Transverse colon (tissue), 4 donors: ENCODE measurements at regions not wholly inside any gene's neighbourhood (a gene's known extent, or its start where the extent isn't known, plus 50 kb on each side); places are given as distances from the start of the nearest gene placed in this dataset.

Source experiments
- DNase-seq: peaks from one replicate; pipeline ENCODE4 v3.0.0-alpha.2; 2019
- H3K27ac ChIP-seq, 4 donors: fragments of 200-600 bp; sonication (generic); 2 replicates each; pipeline ENCODE4 v1.5.1; 2016 to 2018; ENCODE audit warnings: inconsistent platforms in 4 of 4
- H3K27me3 ChIP-seq: fragments of 200-600 bp; sonication (generic); 2 replicates; pipeline ENCODE4 v1.5.1; 2017; ENCODE audit warnings: inconsistent platforms
- H3K36me3 ChIP-seq, 4 donors: fragments of 200-600 bp; sonication (generic); 2 replicates each; pipeline ENCODE4 v1.5.1; 2017 to 2019; ENCODE audit warnings: inconsistent platforms in 4 of 4
- H3K4me1 ChIP-seq, 4 donors: fragments of 200-600 bp; sonication (generic); 2 replicates each; pipeline ENCODE4 v1.5.1; 2017 to 2020; ENCODE audit warnings: inconsistent platforms in 4 of 4
- H3K4me3 ChIP-seq, 4 donors: fragments of 200-600 bp; sonication (generic); 1 replicate in 1 of 4; 2 replicates in 3 of 4; pipeline versions ENCODE4 v1.5.1 to v1.6.1; 2017 to 2019; ENCODE audit warnings: inconsistent platforms in 4 of 4
- H3K9me3 ChIP-seq, 2 donors: fragments of 200-600 bp; sonication (generic); 2 replicates each; pipeline ENCODE4 v1.5.1; 2017 to 2019; ENCODE audit warnings: inconsistent platforms in 2 of 2
- CTCF ChIP-seq, 5 experiments: fragments of 200-600 bp in 3 of 5; fragments of 450-650 bp in 2 of 5; sonication (generic) in 3 of 5; IDR thresholded peaks; 1 replicate in 2 of 5; 2 replicates in 3 of 5; pipeline ENCODE4 v1.5.1; 2016 to 2017; ENCODE audit warnings: antibody characterized with exemption in 5 of 5, inconsistent platforms in 3 of 5, mild to moderate bottlenecking in 2 of 5, moderate library complexity in 1 of 5
- EP300 ChIP-seq: sonication (generic); formaldehyde crosslinking; IDR thresholded peaks from one replicate; pipeline ENCODE4 v1.6.1; 2017; ENCODE audit warnings: antibody characterized with exemption, low read depth
- POLR2A ChIP-seq: fragments of 450-650 bp; IDR thresholded peaks from one replicate; pipeline ENCODE4 v1.6.1; 2016; ENCODE audit warnings: antibody characterized with exemption, mild to moderate bottlenecking, moderate library complexity
- POLR2AphosphoS5 ChIP-seq, 3 donors: sonication (generic); formaldehyde crosslinking; IDR thresholded peaks; one replicate each; pipeline ENCODE4 v1.6.1; 2016; ENCODE audit warnings: antibody characterized with exemption in 3 of 3
- WGBS, 2 donors: methylation state at CpG; one replicate each; pipeline ENCODE4 v1.1.5; 2018; ENCODE audit warnings: low coverage in 1 of 2; 5-methylcytosine and 5-hydroxymethylcytosine counted together
- in situ Hi-C, 4 donors: fragments of 200-750 bp; cut with MboI; loops; one replicate each; pipeline versions ENCODE4 v1.15.0 to v1.15.1; 2017; ENCODE audit warnings: low sequenced_read_pairs in 3 of 4, low pct_ligation_motif_present in 1 of 4, low pct_unique_long_range_greater_than_20kb in 1 of 4
- intact Hi-C: fragments of 100-400 bp; cut with DNase I; formaldehyde crosslinking; loops from one replicate; pipeline ENCODE4 v1.15.1; 2023; ENCODE audit warnings: low total_unique reads

DNA sequence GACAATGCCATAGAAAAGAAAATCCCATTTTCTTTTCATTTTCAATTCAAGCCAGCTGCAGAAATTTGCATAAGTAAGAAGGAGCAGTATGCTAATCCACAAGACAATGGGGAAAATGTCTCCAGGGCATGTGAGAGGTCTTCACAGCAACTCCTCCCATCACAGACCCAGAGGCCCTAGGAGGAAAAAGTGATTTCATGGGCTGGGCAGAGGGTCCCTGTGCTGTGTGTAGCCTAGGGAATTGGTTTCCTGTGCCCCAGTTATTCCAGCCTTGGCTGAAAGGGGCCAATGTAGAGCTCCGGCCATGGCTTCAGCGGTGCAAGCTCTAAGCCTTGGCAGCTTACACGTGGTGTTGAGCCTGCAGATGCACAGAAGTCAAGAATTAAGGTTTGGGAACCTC lies 211.4 kb downstream of the CCDC59 start:
- H3K4me1 ChIP-seq = no peaks in the 10 kb centered on the region
- 67% methylated on average over 3 of the region's 3 CpGs; no CpG with 5 or more reads in 1 of the 2 donors for WGBS, 2 donors
- no peaks in the 10 kb centered on the region for H3K36me3 ChIP-seq
- in situ Hi-C loops = no loop called here
- H3K4me3 ChIP-seq = no peak overlapping the region
- H3K27ac ChIP-seq = no peak overlapping the region
- no peak for DNase-seq
- TF ChIP-seq EP300 (no peak), POLR2A (no peak), CTCF (IDR thresholded peaks at IDR 0.05) (no peak), POLR2AphosphoS5 (IDR thresholded peaks at IDR 0.05) (no peak)
- no peaks in the 10 kb centered on the region for H3K27me3 ChIP-seq
- H3K9me3 ChIP-seq = no peaks in the 10 kb centered on the region
- intact Hi-C loops = no loop called here

GRCh38 chr12:82144505-82144904 lies 213.7 kb downstream of the CCDC59 start:
- H3K27ac ChIP-seq = no peak overlapping the region
- no peaks in the 10 kb centered on the region for H3K9me3 ChIP-seq
- H3K4me3 ChIP-seq = no peak overlapping the region
- H3K4me1 ChIP-seq = no peaks in the 10 kb centered on the region
- in situ Hi-C loops (no loop called here), intact Hi-C loops (no loop called here)
- 20 to 57% methylated on average over 1 of the region's 1 CpG for WGBS, 2 donors
- no peak for DNase-seq
- TF ChIP-seq POLR2A (no peak), POLR2AphosphoS5 (IDR thresholded peaks at IDR 0.05) (no peak), CTCF (IDR thresholded peaks at IDR 0.05) (no peak), EP300 (no peak)
- no peaks in the 10 kb centered on the region for H3K27me3 ChIP-seq
- H3K36me3 ChIP-seq = no peaks in the 10 kb centered on the region

DNA sequence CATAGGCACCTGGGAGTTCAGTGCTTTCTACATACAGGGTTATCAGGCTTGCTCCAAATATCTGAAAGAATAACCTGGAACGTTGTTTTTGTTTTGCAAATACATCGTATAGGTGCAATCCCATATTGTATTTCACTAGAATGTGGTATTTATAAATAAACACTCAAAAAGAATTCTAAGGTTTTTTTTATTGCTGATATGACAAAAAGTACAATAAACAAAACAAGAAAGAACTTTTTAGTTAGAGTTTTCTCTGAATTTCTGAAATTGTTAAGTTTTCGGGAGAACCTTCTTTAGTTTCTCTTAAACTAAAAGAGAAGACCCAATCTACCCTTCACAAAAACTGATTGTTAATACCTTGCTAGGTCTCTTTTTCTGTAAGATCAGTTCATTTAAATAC lies 225.8 kb downstream of the CCDC59 start:
- Histone ChIP-seq H3K27me3 (no peaks in the 10 kb centered on the region), H3K27ac (no peak overlapping the region), H3K36me3 (no peaks in the 10 kb centered on the region), H3K4me1 (no peaks in the 10 kb centered on the region), H3K9me3 (no peaks in the 10 kb centered on the region), H3K4me3 (no peak overlapping the region)
- DNase-seq = no peak
- in situ Hi-C loops (no loop called here), intact Hi-C loops (no loop called here)
- 79 to 82% methylated on average over 3 of the region's 3 CpGs for WGBS, 2 donors
- TF ChIP-seq CTCF (IDR thresholded peaks at IDR 0.05) = no peak
- TF ChIP-seq POLR2A = no peak
- no peak for TF ChIP-seq POLR2AphosphoS5 (IDR thresholded peaks at IDR 0.05)
- TF ChIP-seq EP300 = no peak

- intact Hi-C loops (no loop called here), in situ Hi-C loops (no loop called here)
- no peak for TF ChIP-seq POLR2AphosphoS5 (IDR thresholded peaks at IDR 0.05)
- TF ChIP-seq POLR2A = no peak
- TF ChIP-seq EP300 = no peak
- TF ChIP-seq CTCF (IDR thresholded peaks at IDR 0.05) = no peak
Measured at GRCh38 chr12:82130762-82131161, 227.4 kb downstream of the CCDC59 start.

More at GRCh38 chr12:82130762-82131161, 227.4 kb downstream of the CCDC59 start:
- no peaks in the 10 kb centered on the region for H3K4me1 ChIP-seq
- H3K4me3 ChIP-seq = no peak overlapping the region
- no peak overlapping the region for H3K27ac ChIP-seq
- H3K27me3 ChIP-seq = no peaks in the 10 kb centered on the region
- no peaks in the 10 kb centered on the region for H3K9me3 ChIP-seq
- no peak for DNase-seq
- no peaks in the 10 kb centered on the region for H3K36me3 ChIP-seq
